GM18951 (cell line): ENCODE measurements at regions not wholly inside any gene's neighbourhood (a gene's known extent, or its start where the extent isn't known, plus 50 kb on each side); places are given as distances from the start of the nearest gene placed in this dataset.

Experiments used
- POLR2A ChIP-seq: IDR thresholded peaks from 4 replicates; pipeline ENCODE4 v1.6.1; 2011; ENCODE audit warnings: mild to moderate bottlenecking; ENCODE audit not compliant: insufficient read length, insufficient read depth; ENCODE audit errors: extremely low read depth
- in situ Hi-C: fragments of 300-500 bp; cut with MboI; formaldehyde crosslinking; loops from one replicate; pipeline ENCODE4 v1.12.0; 2022; ENCODE audit warnings: low sequenced_read_pairs, mixed read lengths, inconsistent platforms; ENCODE audit not compliant: unreplicated experiment

DNA sequence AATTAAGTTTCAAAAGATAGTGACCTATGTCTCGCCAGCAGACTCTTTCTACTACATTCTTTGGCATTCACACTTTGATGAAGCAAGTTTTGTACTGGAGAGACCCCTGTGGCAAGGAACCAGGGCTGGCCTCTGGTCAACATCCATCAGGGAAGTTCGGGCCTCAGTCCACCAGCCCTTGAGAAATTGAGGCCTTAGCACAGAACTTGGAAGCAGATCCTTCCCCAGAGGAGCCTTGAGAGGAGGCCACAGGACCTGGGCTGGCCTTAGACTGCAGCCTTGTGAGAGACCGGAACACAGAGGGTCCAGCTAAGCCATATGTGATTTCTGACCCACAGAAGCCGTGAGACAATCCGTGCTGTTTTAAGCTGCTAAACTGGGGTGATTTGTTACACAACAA lies 317.9 kb downstream of the ZSWIM6 start:
- TF ChIP-seq POLR2A = no peak
- in situ Hi-C loops = loop anchor here (25.0 kb wide), 1 partner anchor 588 kb away; no protein-coding TSS in a partner anchor

DNA sequence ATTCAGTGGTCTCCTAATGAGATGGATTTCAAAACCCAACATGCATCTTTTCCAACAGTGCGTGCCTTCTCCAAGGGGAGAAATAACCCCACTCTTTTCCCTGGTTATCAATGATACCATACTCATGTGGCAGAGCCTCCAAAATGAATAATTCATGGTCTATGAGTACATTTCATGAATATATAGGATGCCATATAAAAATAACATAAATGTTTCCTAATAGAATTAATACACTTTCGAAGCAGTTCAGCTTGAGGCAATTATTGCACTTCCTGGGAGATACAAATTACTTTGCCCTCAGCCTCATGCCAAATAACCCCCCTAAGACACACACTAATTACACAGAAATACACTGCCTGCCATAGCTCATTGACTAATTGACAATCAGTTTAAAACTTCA lies 318.6 kb downstream of the ZSWIM6 start:
- in situ Hi-C loops = no loop called here
- TF ChIP-seq POLR2A = no peak

DNA sequence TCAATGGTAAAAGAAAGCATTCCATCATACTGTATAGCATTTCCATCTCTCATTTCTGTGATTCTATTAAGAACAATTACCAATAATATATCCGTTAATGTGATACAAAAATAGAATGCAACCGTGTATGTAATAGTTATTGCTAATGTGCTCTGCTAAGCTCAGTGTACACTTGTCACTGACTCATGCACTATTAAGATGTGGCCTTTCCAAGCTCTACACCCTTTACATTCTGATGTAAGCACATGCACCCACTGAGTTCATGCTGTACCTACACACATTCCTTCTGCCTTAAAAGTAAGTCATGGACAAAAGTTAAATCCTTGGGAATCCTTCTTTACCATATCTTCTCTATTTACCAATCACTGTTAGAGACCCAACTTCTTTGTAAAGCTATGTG lies 319.1 kb downstream of the ZSWIM6 start:
- no peak for TF ChIP-seq POLR2A
- in situ Hi-C loops = no loop called here

DNA sequence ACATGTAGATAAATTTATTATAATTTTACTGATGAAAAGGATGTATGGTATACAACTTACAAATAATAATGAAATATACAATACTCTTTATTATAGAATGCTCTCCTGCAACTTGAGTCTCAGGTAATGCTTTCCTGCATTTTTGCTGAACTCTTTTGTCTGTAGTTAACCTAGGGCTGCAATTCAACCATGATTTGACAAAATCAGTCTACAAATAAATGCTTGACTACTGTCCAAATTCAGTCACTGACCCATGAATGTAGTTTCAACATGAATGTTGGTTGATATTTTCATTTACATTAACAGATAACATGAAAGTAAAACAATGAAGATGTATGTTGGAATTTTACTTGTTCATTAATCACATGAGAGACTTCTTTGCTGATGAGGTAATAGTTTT lies 320.9 kb downstream of the ZSWIM6 start:
- in situ Hi-C loops = no loop called here
- TF ChIP-seq POLR2A = no peak

DNA sequence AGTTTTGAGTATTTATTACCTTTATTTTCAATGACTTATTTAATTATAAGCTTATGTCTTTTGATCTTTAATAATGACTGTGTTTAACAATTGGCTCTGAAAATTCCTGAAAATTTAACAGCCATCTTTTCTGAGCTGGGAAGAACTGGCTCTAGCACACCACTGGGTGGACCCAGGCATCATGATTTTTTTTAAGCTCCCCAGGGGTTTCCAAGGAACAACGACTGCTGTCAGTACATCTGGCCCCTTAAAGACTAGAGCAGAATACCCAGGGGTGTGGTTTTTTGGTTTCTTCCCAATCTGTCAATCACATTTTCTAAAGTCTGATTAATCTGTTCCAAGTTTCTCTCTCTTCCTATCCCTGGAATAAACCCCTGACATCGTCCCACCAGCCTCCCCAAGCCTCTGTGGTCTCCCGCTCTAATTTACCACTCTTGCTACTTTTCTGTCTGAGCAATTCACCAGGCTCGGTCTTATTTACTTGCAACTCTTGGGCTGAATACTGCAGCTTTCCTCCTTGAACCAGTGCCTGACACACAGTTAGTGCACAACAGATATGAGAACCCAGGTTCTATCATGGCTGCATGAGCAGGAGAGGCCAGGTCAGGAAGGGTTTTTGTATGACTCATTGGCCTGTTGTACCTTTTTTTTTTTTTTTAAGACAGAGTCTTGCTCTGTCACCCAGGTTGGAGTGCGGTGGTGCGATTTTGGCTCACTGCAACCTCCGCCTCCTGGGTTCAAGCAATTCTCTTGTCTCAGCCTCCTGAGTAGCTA lies 321.9 kb downstream of the ZSWIM6 start:
- TF ChIP-seq POLR2A = no peak
- in situ Hi-C loops = no loop called here

DNA sequence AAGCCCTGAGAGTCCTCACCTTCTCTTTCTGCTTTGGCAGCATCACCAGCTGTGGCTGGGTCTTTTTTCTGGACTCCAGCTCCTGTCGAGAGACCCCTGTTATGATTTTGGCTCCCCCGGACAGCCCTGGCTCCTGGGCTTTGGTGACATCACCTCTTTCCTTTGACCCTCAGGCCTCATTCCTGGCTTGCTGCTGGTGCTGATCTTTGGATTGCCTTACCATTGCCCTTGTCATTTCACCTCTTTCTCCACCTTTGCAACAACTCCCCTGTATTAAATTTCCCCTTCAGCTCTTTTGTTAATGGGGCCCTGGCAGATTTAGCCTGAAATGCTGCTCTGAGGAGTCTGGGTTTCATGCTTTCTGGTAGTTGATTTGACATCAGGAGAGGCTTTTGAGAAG lies 322.8 kb downstream of the ZSWIM6 start:
- no peak for TF ChIP-seq POLR2A
- in situ Hi-C loops = no loop called here

DNA sequence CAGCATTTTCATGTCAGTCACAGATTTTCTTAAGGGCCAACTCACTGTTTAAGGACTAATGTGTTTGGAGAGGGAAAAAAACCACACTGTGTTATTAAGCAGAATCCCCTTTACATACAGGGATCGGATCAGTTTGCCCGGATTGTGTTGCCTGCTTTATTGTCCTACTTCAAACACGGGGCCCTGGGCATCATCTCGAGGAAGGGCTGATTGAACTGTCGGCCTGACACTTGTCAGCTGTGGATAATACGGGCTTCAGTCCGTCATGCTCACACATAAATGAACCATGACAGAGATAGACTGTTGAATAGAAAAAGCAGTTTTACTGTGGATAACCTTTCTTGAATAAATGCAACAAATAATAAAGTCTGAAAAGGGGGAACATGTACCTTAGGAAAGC lies 325.0 kb downstream of the ZSWIM6 start:
- in situ Hi-C loops = no loop called here
- TF ChIP-seq POLR2A = no peak

DNA sequence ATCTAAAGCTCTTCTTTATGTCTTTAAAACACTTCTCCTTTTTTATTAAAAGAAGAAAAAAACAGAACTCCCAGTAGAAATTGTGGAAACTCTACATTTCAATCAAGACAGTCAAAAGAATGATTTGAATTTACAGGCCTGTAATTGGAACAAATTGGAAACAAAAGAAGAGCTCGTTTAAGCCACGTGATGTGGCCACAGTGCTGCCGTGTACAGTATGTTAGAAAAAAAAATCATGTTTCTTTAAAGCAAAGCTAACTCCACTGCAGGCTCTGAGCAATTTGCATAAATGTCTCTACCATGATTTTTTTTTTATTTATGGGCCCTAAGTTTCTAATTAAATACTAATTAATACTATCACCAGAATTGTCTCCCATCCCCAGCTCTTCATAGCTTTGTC lies 325.6 kb downstream of the ZSWIM6 start:
- in situ Hi-C loops = no loop called here
- TF ChIP-seq POLR2A = no peak

DNA sequence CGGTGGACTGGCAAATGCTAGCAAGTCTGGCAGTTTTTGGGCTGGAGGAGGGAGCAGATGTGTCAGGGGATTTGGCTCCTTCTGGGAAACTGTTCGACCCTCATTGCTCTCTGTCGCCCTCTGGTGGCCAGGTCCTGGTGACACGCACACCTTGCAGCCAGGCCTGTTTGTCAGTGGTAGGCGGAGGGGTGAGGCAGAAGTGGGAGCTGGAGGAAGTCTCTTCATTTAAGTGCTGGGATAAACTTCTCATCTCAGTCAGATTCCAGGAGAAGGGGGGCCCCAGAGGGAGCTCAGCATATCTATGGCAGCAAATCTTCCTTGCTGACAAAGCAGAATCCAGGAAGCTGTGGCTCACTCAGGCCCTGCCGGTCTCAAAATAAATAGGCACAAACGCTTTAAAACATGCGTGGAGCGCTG lies 326.5 kb downstream of the ZSWIM6 start:
- no peak for TF ChIP-seq POLR2A
- in situ Hi-C loops = no loop called here

DNA sequence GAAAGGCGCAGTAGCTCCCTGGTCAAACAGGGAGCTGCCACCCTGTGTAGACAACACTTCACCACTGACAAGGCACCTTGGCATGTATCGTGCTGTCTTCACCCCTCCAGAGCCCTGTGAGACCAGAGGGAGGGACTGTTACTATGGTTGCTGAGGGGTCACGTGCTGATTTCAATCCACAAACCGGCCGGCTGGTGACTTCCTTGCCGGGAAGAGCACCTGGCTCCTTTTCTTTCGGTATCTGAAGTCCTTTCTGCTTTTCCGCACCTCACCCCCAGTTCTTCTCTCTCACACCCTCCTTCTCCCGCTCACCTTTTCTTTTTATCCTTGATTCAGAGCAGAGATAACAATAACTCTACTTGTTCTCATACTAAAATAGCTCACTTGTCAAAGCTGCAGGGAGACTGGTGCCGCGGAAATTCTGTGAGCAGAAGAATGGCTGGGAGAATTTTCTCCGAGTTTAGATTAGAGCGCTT lies 327.2 kb downstream of the ZSWIM6 start:
- in situ Hi-C loops = no loop called here
- no peak for TF ChIP-seq POLR2A

DNA sequence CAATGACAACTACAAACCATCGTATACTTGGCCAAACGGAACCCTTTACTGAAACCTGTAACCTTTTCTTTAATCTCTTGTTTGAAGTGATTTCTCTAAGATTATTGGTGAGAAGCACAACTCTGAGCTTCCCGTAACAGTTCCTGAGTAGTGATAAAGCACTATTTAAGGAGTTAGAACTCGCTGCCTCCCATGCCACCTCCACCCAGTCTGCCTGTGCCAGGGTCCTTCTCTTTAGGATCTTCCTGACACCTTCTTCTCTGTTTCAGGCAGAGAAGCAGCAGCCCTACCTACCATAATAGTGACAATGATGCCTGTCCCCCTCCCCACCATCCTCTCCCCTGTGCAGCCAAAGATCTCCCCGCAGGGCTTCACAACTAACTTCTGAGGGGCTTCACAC lies 330.6 kb downstream of the ZSWIM6 start:
- in situ Hi-C loops = no loop called here

DNA sequence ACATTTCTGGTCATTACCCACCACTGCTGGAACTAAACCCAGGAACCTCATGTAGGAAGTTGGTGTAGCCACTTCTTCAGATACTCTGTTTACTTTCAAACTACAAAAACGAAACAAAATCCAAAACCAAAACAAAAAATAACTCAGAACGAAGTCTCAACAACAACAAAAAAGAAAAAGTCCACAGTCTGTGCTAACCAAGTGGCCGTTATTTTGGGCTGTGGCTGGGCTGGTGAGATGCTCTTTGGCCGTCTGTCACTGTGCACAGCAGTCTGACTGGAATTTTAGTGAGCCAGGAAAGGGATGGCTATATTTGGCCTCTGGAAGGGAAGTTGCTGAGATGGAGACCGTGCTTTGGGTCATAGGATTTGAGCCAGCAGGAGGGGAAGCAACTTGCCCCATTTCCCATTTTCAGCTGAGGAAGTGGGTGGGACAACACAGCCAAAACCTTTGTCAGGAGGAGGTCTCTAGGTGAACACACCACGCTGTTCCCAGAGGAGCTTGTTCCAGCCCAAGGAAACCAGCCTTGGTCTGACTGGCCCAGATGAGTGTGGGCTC lies 334.1 kb downstream of the ZSWIM6 start:
- TF ChIP-seq POLR2A = no peak
- in situ Hi-C loops = no loop called here

More for the DNA sequence above, 330.6 kb downstream of the ZSWIM6 start:
- no peak for TF ChIP-seq POLR2A

DNA sequence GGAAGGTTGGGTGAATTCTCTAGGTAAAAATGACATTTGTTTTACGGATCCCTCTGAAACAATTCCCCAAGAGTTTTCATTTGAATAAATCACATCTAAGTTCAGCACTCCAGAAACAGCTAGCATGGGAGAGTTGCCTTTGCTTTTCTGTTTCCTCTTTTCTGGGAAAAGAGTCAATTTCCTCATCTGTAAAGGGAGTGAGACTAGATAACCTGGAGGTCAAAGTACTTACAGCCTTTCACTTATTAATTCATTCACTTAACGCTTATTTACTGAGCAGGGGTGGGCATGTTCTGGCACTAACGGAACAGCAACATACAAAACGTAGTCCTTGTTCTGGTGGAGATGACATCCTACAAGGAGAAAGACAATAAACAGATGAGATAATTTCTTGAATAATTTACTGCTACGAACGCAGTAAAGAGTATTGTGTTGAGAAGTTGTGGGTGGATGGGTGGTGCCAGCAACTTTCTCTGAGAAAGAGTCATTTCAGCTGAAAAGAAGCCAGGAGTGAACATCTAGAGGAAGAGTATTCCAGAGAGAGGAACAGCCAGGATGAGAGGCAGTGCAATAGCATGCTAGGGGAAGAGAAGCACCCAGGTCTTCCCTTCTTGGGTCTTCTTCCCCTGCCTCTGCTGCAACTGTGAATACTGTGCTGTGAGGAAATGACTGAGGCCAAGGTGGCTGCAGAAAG lies 335.6 kb downstream of the ZSWIM6 start:
- TF ChIP-seq POLR2A = no peak
- in situ Hi-C loops = no loop called here

DNA sequence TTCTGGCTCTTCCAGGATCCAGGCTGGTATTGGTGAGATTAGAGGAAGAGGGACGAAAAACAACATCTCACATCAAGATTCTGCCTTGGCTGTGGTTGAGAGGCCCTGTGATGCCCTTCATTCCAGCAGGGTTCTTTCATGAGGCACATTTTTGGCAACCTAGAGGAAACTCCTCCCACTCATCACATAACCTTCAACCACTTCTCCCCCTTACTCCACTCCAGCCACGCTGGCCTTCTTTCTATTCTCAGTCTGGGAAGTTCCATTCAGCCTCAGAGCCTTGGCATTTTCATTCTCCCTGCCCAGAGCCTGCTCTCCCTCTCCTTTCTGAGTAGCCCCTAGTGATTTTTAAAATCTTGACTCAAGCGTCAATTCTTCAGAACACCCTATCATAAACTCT lies 337.5 kb downstream of the ZSWIM6 start:
- in situ Hi-C loops = no loop called here
- no peak for TF ChIP-seq POLR2A
